GM18909 (cell line): ENCODE measurements at regions not wholly inside any gene's neighbourhood (a gene's known extent, or its start where the extent isn't known, plus 50 kb on each side); places are given as distances from the start of the nearest gene placed in this dataset.

Source experiments
- ATAC-seq: cut with Tn5 transposase; IDR thresholded peaks from one replicate; pipeline ENCODE4 v1.9.1; 2021; ENCODE audit warnings: mild to moderate bottlenecking; ENCODE audit not compliant: unreplicated experiment, poor library complexity

DNA sequence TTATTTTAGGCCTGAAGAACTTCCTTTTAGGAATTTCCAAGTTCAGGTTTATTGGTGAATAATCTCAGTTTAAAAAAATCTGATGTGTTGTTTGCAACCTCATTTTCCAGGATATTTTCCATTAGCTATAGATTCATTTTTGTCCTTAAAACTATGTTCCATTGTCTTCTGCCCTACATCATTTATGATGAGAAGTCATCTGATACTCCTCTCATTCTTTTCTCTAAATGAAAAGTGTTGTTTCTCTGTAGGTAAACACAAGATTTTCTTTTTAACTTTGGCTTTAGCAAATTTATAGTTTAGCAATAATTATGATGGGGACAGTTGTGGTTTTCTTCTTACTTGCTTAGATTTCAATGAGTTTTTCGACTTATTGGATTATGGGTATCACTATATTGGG, 427.3 kb downstream of the DCDC2C start:
- ATAC-seq = no peak

DNA sequence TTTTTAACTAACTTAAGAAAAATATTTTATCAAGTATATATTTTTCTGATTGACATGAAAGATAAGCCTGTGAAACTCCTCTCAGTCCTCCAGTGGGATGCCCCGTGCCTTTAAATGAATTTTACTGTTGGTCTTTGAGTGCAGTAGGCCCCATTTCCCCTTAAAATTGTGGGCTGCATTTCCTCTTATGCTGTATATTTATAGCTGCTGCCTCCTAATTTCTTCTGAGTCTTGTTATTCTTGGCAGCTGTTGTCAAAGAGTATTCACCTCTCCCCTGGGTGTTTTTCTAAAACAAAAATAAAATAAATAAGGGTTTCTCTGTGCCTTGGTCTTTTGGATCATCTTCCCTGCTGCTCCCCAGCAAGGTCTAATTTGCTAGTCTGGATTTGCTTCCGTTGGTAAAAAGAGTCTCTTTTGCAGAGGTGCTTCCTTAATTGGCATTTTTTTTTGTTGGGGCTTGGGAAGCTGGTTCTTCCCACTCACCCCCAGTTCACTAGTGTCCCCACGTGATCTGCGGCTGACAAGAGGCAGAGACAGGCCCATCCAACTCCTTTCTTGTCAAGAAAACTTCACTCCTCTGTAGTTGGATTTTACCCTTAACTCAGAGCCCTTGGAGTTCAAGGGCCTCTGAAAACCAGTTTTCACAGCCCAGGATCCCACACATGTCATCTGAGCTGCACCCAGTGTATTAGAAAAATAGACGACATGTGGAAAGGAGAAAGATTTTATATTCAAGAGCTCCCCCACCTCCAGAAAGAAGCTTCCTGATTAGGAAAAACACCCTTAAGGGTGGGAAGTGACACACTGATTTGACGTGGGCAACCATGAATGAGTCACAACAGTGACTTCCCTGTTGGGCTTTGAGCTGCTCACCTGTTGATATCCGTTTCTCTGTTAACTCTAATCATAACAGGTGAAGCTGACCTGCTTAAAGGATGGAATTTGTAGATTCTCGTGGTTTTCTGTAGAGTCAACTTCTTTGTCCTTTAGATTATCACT, 431.5 kb downstream of the DCDC2C start:
- ATAC-seq = no peak

DNA sequence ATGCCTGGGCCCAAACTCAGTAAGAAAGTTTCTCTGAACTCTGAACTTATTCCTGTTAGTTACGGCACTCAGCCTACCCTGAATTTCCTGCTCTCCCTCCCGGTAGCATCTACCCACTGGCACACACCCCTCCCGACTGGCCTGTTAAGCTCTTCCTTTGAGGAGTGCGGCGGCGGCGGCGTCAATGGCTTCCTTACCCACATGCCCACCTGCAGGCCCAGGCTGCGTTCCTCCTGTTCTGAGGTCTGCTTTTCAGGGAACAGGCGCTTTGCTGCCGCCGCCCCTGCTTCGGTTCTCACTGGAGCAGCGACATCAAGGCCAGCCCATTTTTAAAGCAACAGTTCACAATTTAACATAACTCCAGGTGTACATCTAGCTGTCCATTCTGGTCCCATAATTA, 432.4 kb downstream of the DCDC2C start:
- no peak for ATAC-seq

DNA sequence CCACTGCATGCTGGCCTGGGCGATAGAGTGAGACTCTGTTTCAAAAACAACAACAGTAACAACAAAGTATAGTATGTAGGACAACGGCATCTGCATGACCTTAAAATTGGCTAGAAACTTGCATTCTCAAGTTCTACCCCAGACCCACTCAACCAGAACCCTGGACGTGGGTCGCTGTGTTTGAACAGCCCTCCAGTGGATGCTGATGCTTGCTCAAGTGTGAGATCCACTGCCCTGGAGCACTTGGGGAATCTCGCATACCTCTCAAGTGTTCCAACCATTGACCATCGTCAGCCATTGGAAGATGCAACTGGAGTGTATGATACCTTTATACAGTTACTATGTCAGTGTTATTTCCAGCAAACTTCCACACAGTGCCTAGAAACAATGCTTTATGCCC, 435.9 kb downstream of the DCDC2C start:
- ATAC-seq = no peak

DNA sequence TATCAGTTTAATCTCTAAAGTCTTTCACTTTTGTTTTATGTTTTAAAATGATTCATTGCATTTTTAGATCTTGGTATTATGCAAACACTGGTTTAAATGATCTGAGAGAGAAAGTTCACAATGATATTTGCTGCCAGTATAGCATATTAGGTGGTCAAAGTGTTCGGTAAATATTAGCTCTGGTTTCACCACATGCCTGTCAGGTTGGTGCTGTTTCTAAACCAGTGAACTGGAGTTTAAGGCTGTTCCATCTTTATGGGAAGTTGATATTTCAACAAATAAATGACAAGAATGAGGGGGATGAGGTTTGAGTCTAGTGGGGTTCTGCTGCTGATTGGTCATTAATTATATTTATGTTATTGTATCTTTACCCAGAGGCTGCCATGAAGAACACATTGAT, 436.4 kb downstream of the DCDC2C start:
- no peak for ATAC-seq

DNA sequence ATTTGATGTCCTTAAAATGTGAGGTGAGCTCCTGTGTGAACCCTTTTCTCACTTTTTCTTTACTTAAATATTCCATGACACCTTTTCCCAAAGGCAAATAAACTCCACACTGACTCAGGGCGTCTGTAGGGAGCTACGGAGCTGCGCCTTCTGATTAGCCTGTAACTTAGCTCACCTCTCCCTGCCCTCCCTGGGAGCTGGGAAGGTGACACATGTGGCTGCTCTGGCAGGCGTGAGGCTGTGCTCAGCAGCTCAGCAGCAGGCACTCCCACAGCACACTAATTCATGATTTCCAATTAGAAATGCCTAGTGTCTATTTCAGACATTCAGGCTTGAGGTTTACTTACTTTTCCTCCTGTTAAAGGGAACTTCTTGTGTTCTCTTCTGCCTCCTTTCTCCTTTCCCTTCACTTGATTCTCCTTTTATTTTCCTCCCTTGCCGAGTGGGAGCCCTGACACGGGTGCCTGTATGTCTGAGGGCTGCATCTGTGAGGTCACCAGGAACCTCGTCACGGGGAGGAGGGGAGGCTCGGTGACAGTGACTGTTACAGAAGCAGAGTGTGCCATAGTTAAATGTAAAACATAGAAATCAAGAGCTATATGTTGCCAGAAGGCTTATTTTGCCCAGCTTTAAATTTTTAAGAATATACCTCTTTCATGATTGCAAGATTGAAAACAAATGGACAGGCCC, 437.1 kb downstream of the DCDC2C start:
- no peak for ATAC-seq

DNA sequence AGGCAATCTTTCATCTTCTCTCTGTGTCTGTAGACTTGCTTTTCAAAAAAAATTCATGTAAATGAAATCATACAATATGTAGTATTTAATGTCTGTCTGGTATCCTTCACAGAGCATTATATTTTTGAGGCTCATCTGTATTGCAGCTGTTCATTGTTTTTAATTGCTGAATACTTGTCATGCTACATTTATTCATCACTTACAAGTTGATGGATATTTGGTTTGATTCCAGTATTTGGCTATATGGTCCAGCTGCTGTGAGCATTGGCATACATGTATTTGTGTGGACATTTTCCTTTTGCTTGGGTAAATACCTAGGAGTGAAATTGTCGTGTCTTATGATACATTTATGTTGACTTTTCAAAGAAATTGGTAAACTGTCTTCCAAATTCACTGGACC, 441.4 kb downstream of the DCDC2C start:
- no peak for ATAC-seq

DNA sequence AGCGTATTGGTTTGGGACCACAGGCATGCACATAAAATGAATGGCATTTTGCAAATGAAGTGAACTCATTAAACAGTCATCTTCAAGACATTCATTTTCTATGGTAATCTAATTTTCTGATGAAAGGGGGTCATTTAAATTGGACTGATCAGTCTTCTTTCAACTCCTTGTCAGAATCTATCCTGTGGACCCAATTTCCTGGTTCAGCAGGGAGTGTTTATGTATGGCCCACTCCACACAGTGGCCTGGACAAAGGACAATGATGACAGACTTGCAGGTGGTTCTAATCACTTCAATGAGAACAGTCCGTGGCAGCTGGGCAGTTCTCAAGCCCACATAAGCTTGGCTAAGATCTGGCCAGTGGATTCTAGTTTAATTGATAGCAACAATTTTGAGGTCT, 448.1 kb downstream of the DCDC2C start:
- no peak for ATAC-seq

DNA sequence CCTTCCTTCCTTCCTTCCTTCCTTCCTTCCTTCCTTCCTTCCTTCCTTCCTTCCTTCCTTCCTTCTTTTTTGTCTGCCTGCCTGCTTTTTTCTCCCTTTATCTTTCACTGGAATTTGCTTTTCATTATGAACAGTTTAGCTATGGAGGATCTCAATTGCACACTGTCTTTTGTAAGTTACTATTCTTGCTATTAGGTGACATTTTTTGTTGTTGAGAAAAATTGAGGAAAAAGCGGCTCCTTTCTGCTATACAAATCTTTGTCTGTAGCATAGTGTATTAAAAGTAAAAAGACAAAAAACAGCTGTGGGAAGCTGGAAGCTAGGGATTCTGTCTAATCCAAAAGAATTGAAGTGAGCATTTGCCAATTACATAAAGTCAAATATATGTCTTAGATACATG, 448.7 kb downstream of the DCDC2C start:
- no peak for ATAC-seq

DNA sequence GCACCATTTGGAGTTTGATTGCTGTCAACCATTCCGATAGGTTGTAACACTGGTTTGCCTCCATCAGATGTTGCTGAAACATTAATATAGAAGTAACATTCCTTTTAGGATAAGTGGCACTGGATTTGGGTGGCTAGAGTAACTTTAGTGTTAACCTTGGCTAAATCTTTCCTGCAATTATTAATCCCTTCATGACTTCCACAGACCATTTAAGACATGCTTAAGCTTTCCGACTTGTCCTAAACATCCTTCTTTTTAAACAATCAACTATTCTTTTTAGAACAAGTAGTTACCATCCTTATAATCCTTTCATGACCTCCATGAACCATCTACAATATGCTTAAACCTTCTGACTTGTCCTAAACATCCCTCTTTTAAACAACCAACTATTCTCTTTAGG, 465.5 kb downstream of the DCDC2C start:
- no peak for ATAC-seq

DNA sequence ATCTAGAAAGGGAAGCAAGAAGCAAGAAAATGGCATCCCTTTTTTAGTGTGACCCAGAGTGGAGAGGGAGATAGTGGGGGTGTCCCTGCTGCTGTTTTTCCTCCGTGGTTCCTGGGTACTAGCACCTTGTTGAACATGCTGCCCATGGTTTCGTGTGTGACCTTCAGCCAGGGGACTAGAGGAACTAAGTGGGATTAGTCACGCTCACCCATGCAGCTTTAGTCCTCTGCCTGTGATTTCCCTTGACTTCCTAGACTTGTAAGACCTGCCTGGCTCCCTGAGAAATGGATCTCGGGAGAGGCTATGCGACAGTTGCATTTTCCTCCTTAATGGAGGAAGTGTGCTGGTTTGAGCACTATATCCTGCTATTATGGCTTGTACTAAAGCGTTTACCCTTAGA, 471.4 kb downstream of the DCDC2C start:
- no peak for ATAC-seq

DNA sequence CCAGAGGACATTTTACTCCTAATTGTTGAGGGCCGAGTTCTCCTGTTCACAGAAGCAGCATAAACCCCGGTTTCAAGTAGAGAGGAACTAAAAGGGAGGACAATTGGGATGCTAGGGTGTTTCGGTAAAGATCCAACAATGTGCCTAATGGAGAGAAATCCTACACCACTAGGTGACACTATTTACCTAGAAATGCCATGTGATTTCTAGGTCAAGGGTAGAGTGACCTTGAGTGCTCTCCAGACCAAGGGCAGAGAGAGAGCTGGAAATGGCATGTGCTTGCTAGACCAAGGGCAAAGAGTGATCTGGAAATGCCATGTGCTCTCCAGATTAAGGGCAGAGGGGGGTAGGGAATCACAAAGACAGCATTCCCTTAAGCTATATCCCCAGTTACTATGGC, 472.0 kb downstream of the DCDC2C start:
- ATAC-seq = no peak

DNA sequence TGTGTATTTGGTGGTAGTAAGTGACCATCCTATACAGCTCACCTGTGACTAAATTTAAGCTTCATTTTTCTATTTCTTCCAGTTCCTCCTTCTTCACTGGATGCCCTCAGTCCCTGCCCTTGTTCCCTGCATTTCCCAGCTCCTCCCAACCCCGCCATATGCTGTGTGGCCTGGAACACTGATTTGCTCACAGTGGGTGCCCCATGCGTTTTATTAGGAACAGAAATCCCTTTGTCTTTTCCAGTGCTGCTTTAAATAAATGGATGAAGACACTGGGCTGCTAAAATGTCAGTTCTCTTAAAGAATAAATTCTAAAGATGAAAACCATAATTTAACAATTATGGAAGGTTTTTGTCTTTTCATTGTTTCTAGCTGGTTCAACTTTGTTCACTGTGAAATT, 477.3 kb downstream of the DCDC2C start:
- no peak for ATAC-seq

DNA sequence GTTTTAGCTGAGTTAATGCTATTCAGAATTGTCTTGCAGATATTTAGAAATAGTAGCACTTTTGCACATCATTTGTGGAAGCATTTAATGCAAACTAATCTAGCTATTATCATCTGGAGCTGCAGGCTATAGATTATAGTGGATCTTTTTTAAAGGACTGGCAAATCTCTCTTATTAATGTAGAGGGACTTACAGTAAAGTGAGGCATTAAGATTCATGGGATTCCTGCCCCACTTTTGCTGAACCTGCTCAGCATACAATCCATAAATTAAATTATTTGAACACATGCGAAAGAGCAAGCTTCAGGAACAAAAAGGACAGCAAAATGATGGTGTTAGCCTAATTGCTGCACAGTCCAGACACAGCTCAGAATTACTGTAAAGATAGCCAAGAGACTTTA, 477.7 kb downstream of the DCDC2C start:
- ATAC-seq = no peak

DNA sequence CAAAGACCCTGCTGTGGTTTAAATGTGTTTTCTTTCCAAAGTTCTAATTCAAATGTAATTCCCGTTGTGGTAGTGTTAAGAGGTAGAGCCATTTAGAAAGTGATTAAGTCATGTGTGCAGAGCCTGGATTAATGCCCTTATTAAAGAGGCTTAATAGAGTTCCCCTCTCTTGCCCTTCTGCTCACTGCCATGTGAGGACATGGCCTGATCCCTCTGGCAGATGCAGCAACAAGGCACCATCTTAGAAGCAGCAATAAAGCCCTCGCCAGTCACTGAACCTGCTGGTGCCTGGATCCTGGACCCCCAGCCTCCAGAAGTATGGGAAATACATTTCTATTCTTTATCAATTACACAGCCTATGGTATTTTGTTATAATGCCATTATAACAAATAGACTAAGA, 485.2 kb downstream of the DCDC2C start:
- no peak for ATAC-seq

DNA sequence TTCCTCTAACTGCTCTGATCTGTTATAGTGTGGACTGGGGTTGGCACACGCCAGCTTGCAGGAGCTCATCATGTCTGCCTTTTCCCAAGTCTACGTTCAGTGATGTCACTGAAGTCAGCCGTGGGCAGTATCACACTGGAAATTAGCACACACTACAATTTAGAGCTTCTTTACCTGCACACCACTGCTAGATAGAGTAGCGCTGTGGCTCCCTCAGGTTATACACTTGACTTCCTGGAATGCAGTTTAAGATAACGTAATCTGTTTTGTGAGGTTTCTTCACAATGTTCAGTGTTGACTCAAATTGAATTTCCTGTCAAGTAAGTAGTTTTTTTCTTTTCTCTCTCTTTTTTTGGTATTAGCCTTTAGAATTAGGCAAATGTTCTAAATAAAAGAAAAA, 487.2 kb downstream of the DCDC2C start:
- no peak for ATAC-seq

DNA sequence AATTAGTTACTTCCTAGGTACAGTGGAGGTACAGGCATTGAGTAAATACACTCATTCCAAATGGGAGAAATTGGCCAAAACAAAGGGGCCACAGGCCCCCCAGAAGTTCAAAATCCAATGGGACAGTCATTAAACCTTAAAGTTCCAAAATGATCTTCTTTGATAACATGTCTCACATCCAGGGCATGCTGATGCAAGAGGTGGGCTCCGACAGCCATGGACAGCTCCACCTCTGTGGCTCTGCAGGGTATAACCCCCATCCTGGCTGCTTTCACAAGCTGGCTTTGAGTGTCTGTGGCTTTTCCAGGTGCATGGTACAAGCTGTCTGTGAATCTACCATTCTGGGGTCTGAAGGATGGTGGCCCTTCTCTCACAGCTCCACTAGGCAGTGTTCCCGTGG, 488.7 kb downstream of the DCDC2C start:
- no peak for ATAC-seq

DNA sequence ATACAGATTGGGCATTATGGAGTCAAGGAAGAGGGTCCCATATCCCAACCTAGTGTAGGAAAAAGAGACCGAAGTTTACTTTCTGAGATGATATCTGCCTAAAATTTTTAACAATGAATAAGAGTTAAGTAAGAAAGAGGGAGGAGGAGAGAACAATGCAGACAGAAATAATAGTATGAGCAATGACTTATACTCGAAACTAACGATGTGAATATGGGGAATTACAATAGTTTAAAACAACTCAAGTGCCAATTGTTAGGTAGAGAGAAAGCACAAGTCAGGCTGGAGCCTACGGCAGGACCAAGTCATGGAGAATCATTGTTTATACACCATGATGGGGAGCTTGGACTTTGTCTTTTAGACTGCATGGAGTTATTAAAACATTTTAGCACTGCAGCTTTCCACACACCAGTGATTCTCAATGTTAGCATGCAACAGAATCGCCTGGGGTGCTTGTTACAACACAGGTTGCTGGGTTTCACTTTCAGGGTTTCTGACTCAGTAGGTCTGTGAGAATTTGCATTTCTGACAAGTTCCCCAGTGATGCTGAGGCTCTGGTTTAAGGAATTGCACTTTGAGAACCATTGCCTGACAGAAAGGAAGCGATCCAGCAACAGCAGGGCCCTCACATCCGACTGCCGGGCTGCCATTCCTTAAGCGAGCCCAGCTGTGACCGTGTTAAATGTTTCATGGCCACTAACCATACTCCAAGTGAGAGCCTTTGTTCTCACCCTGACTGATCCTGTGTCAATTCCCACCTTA, 511.2 kb downstream of the DCDC2C start:
- ATAC-seq = no peak

DNA sequence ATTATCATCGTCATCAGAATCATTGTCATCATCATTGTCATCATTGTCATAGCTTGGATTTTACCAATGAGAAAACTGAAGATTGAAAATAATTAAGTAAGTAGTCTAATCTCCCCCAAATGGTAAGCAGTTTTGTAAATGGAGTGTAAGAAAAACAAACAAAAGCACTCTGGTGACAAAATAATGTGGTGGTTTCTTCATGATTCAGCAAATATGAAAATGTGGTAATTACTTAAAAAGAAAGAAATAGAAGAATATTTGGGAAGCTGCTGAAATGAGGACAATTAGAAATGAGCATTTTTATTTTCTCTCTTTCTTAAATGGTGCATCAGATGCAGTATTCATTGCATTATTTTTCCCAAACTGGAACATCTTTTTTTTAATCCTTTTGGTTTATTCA, 514.4 kb downstream of the DCDC2C start:
- no peak for ATAC-seq

DNA sequence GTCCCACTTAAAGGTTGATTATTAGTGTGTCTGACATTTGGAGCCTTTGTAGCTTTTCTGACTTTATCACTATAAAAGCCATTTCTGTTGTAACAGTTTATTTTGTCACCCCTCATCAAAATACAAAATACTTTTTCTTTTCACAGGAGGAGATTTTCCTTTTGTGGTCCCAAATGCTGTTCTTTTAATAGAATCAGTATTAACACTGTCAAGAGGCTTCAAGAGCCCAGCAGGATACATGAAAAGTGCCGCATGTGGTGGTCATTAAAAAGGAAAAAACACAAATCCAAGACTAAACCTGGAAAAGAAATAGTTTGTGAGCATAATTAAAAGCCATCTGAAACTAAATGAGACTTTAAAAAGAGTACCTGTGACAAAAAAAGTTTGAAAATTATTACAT, 515.7 kb downstream of the DCDC2C start:
- no peak for ATAC-seq

DNA sequence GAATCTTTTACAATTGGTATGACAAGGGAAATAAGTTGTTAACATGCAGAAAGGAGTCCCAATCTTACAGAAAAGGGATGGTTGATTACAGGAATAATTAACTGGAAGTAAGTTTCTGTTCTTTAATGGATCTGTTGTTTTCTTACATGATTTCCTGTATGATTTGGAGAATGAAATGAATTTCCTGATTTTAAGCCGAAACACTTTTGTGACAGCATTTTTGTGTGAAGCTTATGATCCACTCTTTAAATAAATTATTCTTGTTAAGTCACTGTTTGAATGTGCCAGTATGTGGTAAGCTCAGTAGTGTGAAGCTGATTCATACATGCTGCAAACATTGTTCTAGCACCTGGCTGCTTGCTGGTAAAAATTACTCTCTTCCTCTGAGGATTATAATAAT, 516.2 kb downstream of the DCDC2C start:
- ATAC-seq = no peak
